ENCODE measurements at regions not wholly inside any gene's neighbourhood (a gene's known extent, or its start where the extent isn't known, plus 50 kb on each side); places are given as distances from the start of the nearest gene placed in this dataset.

DNA sequence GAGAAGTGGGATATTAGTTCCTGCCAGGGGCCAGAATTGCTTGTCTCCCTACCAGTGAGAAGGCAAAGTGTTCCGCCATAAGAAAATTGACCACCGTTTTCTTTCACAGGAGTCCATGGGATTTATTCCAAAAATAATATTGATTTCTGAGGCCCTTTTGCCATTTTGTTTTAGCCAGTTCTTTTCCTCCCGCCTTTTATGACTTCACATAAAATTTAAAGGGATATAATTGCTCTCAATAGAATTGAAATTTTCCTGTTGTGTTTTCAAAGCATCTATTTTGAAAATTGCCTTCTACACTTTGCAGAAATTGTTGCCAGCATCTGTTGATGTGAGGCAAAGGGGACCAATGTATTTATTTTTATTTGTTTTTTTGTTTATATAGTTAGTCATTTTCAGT is 53.6 kb downstream of the PLCE1 start:
- H3K9me3 ChIP-seq (ENCODE audit: control insufficient read depth, insufficient read depth, low read depth, low read length): no peaks in the 10 kb centered on the region
- H3K4me1 ChIP-seq (ENCODE audit: control insufficient read depth, insufficient read depth, low read length): peaks cover 19% of the 10 kb centered on the region
- no peaks in the 10 kb centered on the region for H3K36me3 ChIP-seq (ENCODE audit: control insufficient read depth, insufficient read depth, low read length)
- in situ Hi-C loops (cut with HindIII; ENCODE audit: low pct_unique_long_range_greater_than_20kb, low sequenced_read_pairs) (no loop called here), intact Hi-C loops (cut with micrococcal nuclease; ENCODE audit: unreplicated experiment) (no loop called here)
- TF ChIP-seq TCF7L2 (IDR thresholded peaks at IDR 0.05; ENCODE audit: low read depth, low read length) (no peak), POLR2AphosphoS5 (IDR thresholded peaks at IDR 0.05; ENCODE audit: low read depth, low read length) (no peak), SIN3A (IDR thresholded peaks at IDR 0.05; ENCODE audit: borderline replicate concordance, insufficient read depth, low read depth, low read length) (no peak)
- TF ChIP-seq, protein P1, sequence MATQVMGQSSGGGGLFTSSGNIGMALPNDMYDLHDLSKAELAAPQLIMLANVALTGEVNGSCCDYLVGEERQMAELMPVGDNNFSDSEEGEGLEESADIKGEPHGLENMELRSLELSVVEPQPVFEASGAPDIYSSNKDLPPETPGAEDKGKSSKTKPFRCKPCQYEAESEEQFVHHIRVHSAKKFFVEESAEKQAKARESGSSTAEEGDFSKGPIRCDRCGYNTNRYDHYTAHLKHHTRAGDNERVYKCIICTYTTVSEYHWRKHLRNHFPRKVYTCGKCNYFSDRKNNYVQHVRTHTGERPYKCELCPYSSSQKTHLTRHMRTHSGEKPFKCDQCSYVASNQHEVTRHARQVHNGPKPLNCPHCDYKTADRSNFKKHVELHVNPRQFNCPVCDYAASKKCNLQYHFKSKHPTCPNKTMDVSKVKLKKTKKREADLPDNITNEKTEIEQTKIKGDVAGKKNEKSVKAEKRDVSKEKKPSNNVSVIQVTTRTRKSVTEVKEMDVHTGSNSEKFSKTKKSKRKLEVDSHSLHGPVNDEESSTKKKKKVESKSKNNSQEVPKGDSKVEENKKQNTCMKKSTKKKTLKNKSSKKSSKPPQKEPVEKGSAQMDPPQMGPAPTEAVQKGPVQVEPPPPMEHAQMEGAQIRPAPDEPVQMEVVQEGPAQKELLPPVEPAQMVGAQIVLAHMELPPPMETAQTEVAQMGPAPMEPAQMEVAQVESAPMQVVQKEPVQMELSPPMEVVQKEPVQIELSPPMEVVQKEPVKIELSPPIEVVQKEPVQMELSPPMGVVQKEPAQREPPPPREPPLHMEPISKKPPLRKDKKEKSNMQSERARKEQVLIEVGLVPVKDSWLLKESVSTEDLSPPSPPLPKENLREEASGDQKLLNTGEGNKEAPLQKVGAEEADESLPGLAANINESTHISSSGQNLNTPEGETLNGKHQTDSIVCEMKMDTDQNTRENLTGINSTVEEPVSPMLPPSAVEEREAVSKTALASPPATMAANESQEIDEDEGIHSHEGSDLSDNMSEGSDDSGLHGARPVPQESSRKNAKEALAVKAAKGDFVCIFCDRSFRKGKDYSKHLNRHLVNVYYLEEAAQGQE (IDR thresholded peaks at IDR 0.05; ENCODE audit: insufficient read depth in 1 of 2, low read depth in 2 of 2, low read length in 1 of 2): no peak
- TF ChIP-seq, protein P2, sequence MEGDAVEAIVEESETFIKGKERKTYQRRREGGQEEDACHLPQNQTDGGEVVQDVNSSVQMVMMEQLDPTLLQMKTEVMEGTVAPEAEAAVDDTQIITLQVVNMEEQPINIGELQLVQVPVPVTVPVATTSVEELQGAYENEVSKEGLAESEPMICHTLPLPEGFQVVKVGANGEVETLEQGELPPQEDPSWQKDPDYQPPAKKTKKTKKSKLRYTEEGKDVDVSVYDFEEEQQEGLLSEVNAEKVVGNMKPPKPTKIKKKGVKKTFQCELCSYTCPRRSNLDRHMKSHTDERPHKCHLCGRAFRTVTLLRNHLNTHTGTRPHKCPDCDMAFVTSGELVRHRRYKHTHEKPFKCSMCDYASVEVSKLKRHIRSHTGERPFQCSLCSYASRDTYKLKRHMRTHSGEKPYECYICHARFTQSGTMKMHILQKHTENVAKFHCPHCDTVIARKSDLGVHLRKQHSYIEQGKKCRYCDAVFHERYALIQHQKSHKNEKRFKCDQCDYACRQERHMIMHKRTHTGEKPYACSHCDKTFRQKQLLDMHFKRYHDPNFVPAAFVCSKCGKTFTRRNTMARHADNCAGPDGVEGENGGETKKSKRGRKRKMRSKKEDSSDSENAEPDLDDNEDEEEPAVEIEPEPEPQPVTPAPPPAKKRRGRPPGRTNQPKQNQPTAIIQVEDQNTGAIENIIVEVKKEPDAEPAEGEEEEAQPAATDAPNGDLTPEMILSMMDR (IDR thresholded peaks at IDR 0.05): no peak
- DNase-seq (ENCODE audit: low read depth, low spot score) (no peak), ATAC-seq (no peak)
- no peak overlapping the region for H3K4me3 ChIP-seq (ENCODE audit: low read depth in 2 of 2, low read length in 2 of 2)
- no peaks in the 10 kb centered on the region for H3K27me3 ChIP-seq (ENCODE audit: control insufficient read depth, insufficient read depth, low read length)
- ChIA-PET CTCF (no interaction called here), POLR2A (no interaction called here)
- peak overlapping the region; percentile 32; the same call in 1 of the 2 replicates for H3K27ac ChIP-seq (ENCODE audit: low read length)
- BruUV-seq (replicated peaks): no TSS peak

DNA sequence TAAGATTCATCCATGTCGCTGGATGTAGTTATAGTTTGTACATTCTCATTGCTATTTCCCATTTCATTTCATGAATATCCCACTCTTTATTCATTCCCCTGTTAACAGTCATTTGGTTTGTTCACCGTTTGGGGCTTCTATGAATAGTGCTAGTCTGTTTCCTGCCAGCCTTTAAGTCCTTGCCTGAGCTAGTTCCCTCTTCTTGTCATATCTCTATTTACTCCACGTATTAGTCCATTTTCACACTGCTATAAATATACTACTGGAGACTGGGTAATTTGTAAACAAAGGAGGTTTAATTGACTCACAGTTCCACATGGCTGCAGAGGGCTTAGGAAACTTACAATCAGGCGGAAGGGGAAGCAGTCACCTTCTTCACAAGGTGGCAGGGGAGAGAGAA is 56.2 kb downstream of the PLCE1 start:
- in situ Hi-C loops (cut with HindIII; ENCODE audit: low pct_unique_long_range_greater_than_20kb, low sequenced_read_pairs): no loop called here
- H3K27me3 ChIP-seq (ENCODE audit: control insufficient read depth, insufficient read depth, low read length): no peaks in the 10 kb centered on the region
- TF ChIP-seq SIN3A (IDR thresholded peaks at IDR 0.05; ENCODE audit: borderline replicate concordance, insufficient read depth, low read depth, low read length) (no peak), POLR2AphosphoS5 (IDR thresholded peaks at IDR 0.05; ENCODE audit: low read depth, low read length) (no peak), TCF7L2 (IDR thresholded peaks at IDR 0.05; ENCODE audit: low read depth, low read length) (no peak)
- TF ChIP-seq, protein P1 (IDR thresholded peaks at IDR 0.05; ENCODE audit: insufficient read depth in 1 of 2, low read depth in 2 of 2, low read length in 1 of 2): no peak
- TF ChIP-seq, protein P2 (IDR thresholded peaks at IDR 0.05): no peak
- H3K4me3 ChIP-seq (ENCODE audit: low read depth in 2 of 2, low read length in 2 of 2): no peak overlapping the region
- ChIA-PET CTCF (no interaction called here), POLR2A (no interaction called here)
- no peaks in the 10 kb centered on the region for H3K9me3 ChIP-seq (ENCODE audit: control insufficient read depth, insufficient read depth, low read depth, low read length)
- DNase-seq (ENCODE audit: low read depth, low spot score) (no peak), ATAC-seq (no peak)
- no TSS peak for BruUV-seq (replicated peaks)
- no peaks in the 10 kb centered on the region for H3K36me3 ChIP-seq (ENCODE audit: control insufficient read depth, insufficient read depth, low read length)
- H3K4me1 ChIP-seq (ENCODE audit: control insufficient read depth, insufficient read depth, low read length): peaks cover 20% of the 10 kb centered on the region
- no peak overlapping the region for H3K27ac ChIP-seq (ENCODE audit: low read length)
- intact Hi-C loops (cut with micrococcal nuclease; ENCODE audit: unreplicated experiment): no loop called here
